ENCODE measurements at regions not wholly inside any gene's neighbourhood (a gene's known extent, or its start where the extent isn't known, plus 50 kb on each side); places are given as distances from the start of the nearest gene placed in this dataset.

GRCh38 chr4:53951414-53951813, 113.0 kb downstream of the CHIC2 start (continued):
- TF ChIP-seq POGZ (CRISPR knock-in tag; IDR thresholded peaks at IDR 0.05): no peak
- no peak for TF ChIP-seq ETS1 (CRISPR knock-in tag; IDR thresholded peaks at IDR 0.05)
- TF ChIP-seq NFIC (IDR thresholded peaks at IDR 0.05; ENCODE audit: low read length): no peak
- no peak for TF ChIP-seq CENPX (CRISPR knock-in tag; IDR thresholded peaks at IDR 0.05)
- no peak for TF ChIP-seq ATAD3A (CRISPR knock-in tag; IDR thresholded peaks at IDR 0.05)
- no peak for TF ChIP-seq MYC (CRISPR knock-in tag; IDR thresholded peaks at IDR 0.05; ENCODE audit: borderline replicate concordance)
- no peak for TF ChIP-seq SOX6 (IDR thresholded peaks at IDR 0.05)
- TF ChIP-seq SOX6 (CRISPR knock-in tag; IDR thresholded peaks at IDR 0.05): no peak
- no peak for TF ChIP-seq BCL6 (CRISPR knock-in tag; IDR thresholded peaks at IDR 0.05)
- TF ChIP-seq HNRNPL (IDR thresholded peaks at IDR 0.05; ENCODE audit: low read depth, low read length): no peak
- TF ChIP-seq ATF1 (CRISPR knock-in tag; IDR thresholded peaks at IDR 0.05): no peak
- TF ChIP-seq CBX1 (IDR thresholded peaks at IDR 0.05; ENCODE audit: low read depth): no peak
- no peak for TF ChIP-seq ZNF292 (CRISPR knock-in tag; IDR thresholded peaks at IDR 0.05; ENCODE audit: borderline replicate concordance, low read depth)

GRCh38 chr4:53943345-53944085, 120.9 kb downstream of the CHIC2 start:
- H3K79me2 ChIP-seq (ENCODE audit: insufficient read depth, low read length): no peaks in the 10 kb centered on the region
- in situ Hi-C loops (cut with HindIII; ENCODE audit: extremely low pct_ligation_motif_present, low pct_unique_long_range_greater_than_20kb) (no loop called here), intact Hi-C loops (cut with micrococcal nuclease; ENCODE audit: unreplicated experiment) (no loop called here)
- no peak overlapping the region for H2AFZ ChIP-seq (ENCODE audit: low read length)
- H3K4me3 ChIP-seq (replicated peaks in 1 of 3; ENCODE audit: insufficient read depth in 1 of 3, low read depth in 2 of 3, low read length in 3 of 3): no peak overlapping the region
- DNase-seq (ENCODE audit: low spot score) (no peak), FAIRE-seq (no peak), ATAC-seq (no peak)
- H4K20me1 ChIP-seq (ENCODE audit: insufficient read depth, low read length): no peaks in the 10 kb centered on the region
- H3K9ac ChIP-seq (ENCODE audit: insufficient read depth, low read depth, low read length): no peak overlapping the region
- H3K4me1 ChIP-seq (ENCODE audit: insufficient read depth, low read length): no peaks in the 10 kb centered on the region
- no TSS peak for BruUV-seq (replicated peaks)
- ChIA-PET CTCF (ENCODE audit: low intra/inter-chr PET ratio, low total read pairs) (no interaction called here), POLR2A (no interaction called here)
- no peaks in the 10 kb centered on the region for H3K9me3 ChIP-seq (ENCODE audit: low read length)
- 83% methylated on average over 2 of the region's 2 CpGs for WGBS (ENCODE audit: low lambda C conversion rate)
- H3K4me2 ChIP-seq (ENCODE audit: low read depth, low read length): no peak overlapping the region
- no peak overlapping the region for H3K27ac ChIP-seq (ENCODE audit: extremely low read length, insufficient read depth, low read length)
- H3K27me3 ChIP-seq (ENCODE audit: control insufficient read depth in 1 of 2, insufficient read depth in 2 of 2, low read length in 2 of 2): 0 out of 5 replicates have a peak, but pooled peaks cover 0 to 1% of the 10 kb centered on the region in 2 experiments
- no peaks in the 10 kb centered on the region for H3K36me3 ChIP-seq (replicated peaks in 1 of 2; ENCODE audit: control insufficient read depth in 1 of 2, insufficient read depth in 2 of 2, low read length in 2 of 2)
- no peak for TF ChIP-seq DNMT1 (CRISPR knock-in tag; IDR thresholded peaks at IDR 0.05)
- TF ChIP-seq TEF (CRISPR knock-in tag; IDR thresholded peaks at IDR 0.05): no peak
- TF ChIP-seq FOXC1 (CRISPR knock-in tag; IDR thresholded peaks at IDR 0.05; ENCODE audit: borderline replicate concordance): no peak
- no peak for TF ChIP-seq KLF12 (CRISPR knock-in tag; IDR thresholded peaks at IDR 0.05; ENCODE audit: borderline replicate concordance)
- TF ChIP-seq DRAP1 (CRISPR knock-in tag; IDR thresholded peaks at IDR 0.05): no peak
- TF ChIP-seq ZZZ3 (CRISPR knock-in tag; IDR thresholded peaks at IDR 0.05; ENCODE audit: borderline replicate concordance): no peak
- no peak for TF ChIP-seq ZNF552 (CRISPR knock-in tag; IDR thresholded peaks at IDR 0.05; ENCODE audit: borderline replicate concordance)
- TF ChIP-seq ZFP62 (CRISPR knock-in tag; IDR thresholded peaks at IDR 0.05): no peak
- TF ChIP-seq HOXA3 (CRISPR knock-in tag; IDR thresholded peaks at IDR 0.05): no peak
- TF ChIP-seq ZFP90 (CRISPR knock-in tag; IDR thresholded peaks at IDR 0.05; ENCODE audit: borderline replicate concordance): no peak
- TF ChIP-seq NFIC (IDR thresholded peaks at IDR 0.05; ENCODE audit: low read length): no peak
- no peak for TF ChIP-seq CBFB (CRISPR knock-in tag; IDR thresholded peaks at IDR 0.05)
- no peak for TF ChIP-seq ZNF510 (CRISPR knock-in tag; IDR thresholded peaks at IDR 0.05; ENCODE audit: low read depth)
